IMR-90 (cell line): ENCODE measurements at regions not wholly inside any gene's neighbourhood (a gene's known extent, or its start where the extent isn't known, plus 50 kb on each side); places are given as distances from the start of the nearest gene placed in this dataset.

ENCODE experiments used
- BHLHE40 ChIP-seq: fragments of 150-350 bp; IDR thresholded peaks from 2 replicates; pipeline ENCODE4 v1.6.1; 2016; ENCODE audit warnings: mild to moderate bottlenecking, low read depth, low read length
- CEBPB ChIP-seq: IDR thresholded peaks from 2 replicates; pipeline ENCODE4 v1.6.1; 2012; ENCODE audit warnings: low read depth, low read length, improper control_type of control experiment
- FOS ChIP-seq: fragments of 150-350 bp; IDR thresholded peaks from 2 replicates; pipeline ENCODE4 v1.6.1; 2016; ENCODE audit warnings: low read depth, low read length
- MAFK ChIP-seq: IDR thresholded peaks from 2 replicates; pipeline ENCODE4 v1.6.1; 2012; ENCODE audit warnings: low read depth, low read length, improper control_type of control experiment
- MAZ ChIP-seq: IDR thresholded peaks from 2 replicates; pipeline ENCODE4 v1.6.1; 2012; ENCODE audit warnings: low read depth, mild to moderate bottlenecking, low read length, improper control_type of control experiment, moderate library complexity, borderline replicate concordance
- MXI1 ChIP-seq: IDR thresholded peaks from 2 replicates; pipeline ENCODE4 v1.6.1; 2012; ENCODE audit warnings: low read depth, mild to moderate bottlenecking, low read length, moderate library complexity, borderline replicate concordance
- POLR2A ChIP-seq: IDR thresholded peaks from 2 replicates; pipeline ENCODE4 v1.6.1; 2012; ENCODE audit warnings: mild to moderate bottlenecking, low read depth, low read length
- RAD21 ChIP-seq: IDR thresholded peaks from 2 replicates; pipeline ENCODE4 v1.6.1; 2012; ENCODE audit warnings: low read length, improper control_type of control experiment
- RFX5 ChIP-seq: IDR thresholded peaks from 2 replicates; pipeline ENCODE4 v1.8.0; 2012; ENCODE audit warnings: low read depth, mild to moderate bottlenecking, low read length, moderate library complexity
- SMC3 ChIP-seq: fragments of 150-350 bp; IDR thresholded peaks from 2 replicates; pipeline ENCODE4 v1.6.1; 2016; ENCODE audit warnings: low read depth, mild to moderate bottlenecking, antibody characterized with exemption, low read length, moderate library complexity
- TF ChIP-seq, protein P1 (sequence below): conservative IDR thresholded peaks from 2 replicates; pipeline ENCODE4 v1.5.1; 2012; ENCODE audit warnings: mild to moderate bottlenecking, low read depth, low read length, improper control_type of control experiment
- TF ChIP-seq, protein P2 (sequence below): fragments of 150-350 bp; IDR thresholded peaks from 2 replicates; pipeline ENCODE4 v1.6.1; 2016; ENCODE audit warnings: low read depth, mild to moderate bottlenecking, low read length, moderate library complexity, borderline replicate concordance
- TF ChIP-seq, protein P3 (sequence below): fragments of 150-350 bp; IDR thresholded peaks from 2 replicates; pipeline ENCODE4 v1.6.1; 2017; ENCODE audit warnings: mild to moderate bottlenecking, antibody characterized with exemption, low read length, low read depth

DNA sequence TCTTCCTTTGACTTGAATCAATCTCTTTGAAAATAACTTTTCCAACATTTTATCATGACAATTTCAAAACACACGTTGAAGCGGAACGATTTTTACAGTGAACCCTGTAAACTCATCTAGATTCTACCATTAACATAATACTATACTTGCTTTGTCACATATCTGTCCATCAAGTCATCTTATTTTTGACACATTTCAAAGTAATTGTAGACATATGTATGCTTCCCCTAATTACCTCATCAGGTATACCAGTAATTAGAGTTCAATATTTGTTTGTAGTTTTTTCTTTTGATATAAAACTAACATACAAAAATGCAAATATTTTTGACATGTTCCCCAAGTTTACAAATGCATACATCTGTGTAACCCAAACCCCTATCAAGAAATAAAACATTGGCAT is 140.4 kb downstream of the DACT1 start:
- TF ChIP-seq, protein P1, sequence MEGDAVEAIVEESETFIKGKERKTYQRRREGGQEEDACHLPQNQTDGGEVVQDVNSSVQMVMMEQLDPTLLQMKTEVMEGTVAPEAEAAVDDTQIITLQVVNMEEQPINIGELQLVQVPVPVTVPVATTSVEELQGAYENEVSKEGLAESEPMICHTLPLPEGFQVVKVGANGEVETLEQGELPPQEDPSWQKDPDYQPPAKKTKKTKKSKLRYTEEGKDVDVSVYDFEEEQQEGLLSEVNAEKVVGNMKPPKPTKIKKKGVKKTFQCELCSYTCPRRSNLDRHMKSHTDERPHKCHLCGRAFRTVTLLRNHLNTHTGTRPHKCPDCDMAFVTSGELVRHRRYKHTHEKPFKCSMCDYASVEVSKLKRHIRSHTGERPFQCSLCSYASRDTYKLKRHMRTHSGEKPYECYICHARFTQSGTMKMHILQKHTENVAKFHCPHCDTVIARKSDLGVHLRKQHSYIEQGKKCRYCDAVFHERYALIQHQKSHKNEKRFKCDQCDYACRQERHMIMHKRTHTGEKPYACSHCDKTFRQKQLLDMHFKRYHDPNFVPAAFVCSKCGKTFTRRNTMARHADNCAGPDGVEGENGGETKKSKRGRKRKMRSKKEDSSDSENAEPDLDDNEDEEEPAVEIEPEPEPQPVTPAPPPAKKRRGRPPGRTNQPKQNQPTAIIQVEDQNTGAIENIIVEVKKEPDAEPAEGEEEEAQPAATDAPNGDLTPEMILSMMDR: no peak
- no peak for TF ChIP-seq RAD21
- TF ChIP-seq, protein P2, sequence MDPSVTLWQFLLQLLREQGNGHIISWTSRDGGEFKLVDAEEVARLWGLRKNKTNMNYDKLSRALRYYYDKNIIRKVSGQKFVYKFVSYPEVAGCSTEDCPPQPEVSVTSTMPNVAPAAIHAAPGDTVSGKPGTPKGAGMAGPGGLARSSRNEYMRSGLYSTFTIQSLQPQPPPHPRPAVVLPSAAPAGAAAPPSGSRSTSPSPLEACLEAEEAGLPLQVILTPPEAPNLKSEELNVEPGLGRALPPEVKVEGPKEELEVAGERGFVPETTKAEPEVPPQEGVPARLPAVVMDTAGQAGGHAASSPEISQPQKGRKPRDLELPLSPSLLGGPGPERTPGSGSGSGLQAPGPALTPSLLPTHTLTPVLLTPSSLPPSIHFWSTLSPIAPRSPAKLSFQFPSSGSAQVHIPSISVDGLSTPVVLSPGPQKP: no peak
- TF ChIP-seq CEBPB: no peak
- no peak for TF ChIP-seq POLR2A
- TF ChIP-seq, protein P3, sequence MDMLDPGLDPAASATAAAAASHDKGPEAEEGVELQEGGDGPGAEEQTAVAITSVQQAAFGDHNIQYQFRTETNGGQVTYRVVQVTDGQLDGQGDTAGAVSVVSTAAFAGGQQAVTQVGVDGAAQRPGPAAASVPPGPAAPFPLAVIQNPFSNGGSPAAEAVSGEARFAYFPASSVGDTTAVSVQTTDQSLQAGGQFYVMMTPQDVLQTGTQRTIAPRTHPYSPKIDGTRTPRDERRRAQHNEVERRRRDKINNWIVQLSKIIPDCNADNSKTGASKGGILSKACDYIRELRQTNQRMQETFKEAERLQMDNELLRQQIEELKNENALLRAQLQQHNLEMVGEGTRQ: no peak
- TF ChIP-seq BHLHE40: no peak
- TF ChIP-seq RFX5: no peak
- TF ChIP-seq MAZ: no peak
- TF ChIP-seq FOS: no peak
- TF ChIP-seq MXI1: no peak
- TF ChIP-seq MAFK: no peak
- TF ChIP-seq SMC3: no peak
